ENCODE measurements at regions not wholly inside any gene's neighbourhood (a gene's known extent, or its start where the extent isn't known, plus 50 kb on each side); places are given as distances from the start of the nearest gene placed in this dataset.

GRCh38 chr2:138312061-138312460 is 189.5 kb upstream of the SPOPL start:
- TF ChIP-seq, protein P1, sequence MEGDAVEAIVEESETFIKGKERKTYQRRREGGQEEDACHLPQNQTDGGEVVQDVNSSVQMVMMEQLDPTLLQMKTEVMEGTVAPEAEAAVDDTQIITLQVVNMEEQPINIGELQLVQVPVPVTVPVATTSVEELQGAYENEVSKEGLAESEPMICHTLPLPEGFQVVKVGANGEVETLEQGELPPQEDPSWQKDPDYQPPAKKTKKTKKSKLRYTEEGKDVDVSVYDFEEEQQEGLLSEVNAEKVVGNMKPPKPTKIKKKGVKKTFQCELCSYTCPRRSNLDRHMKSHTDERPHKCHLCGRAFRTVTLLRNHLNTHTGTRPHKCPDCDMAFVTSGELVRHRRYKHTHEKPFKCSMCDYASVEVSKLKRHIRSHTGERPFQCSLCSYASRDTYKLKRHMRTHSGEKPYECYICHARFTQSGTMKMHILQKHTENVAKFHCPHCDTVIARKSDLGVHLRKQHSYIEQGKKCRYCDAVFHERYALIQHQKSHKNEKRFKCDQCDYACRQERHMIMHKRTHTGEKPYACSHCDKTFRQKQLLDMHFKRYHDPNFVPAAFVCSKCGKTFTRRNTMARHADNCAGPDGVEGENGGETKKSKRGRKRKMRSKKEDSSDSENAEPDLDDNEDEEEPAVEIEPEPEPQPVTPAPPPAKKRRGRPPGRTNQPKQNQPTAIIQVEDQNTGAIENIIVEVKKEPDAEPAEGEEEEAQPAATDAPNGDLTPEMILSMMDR (IDR thresholded peaks at IDR 0.05): no peak
- no peak for TF ChIP-seq POLR2A (IDR thresholded peaks at IDR 0.05)

Measured in lower leg skin (tissue), 3 donors.